ENCODE measurements at regions not wholly inside any gene's neighbourhood (a gene's known extent, or its start where the extent isn't known, plus 50 kb on each side); places are given as distances from the start of the nearest gene placed in this dataset.
"Not testable (repeated sequence)": the region's sequence is repeated elsewhere in the genome, so short reads cannot be mapped to it uniquely, and the experiment has no call there.

GRCh38 chr14:106179761-106180160 lies 653.4 kb downstream of the TMEM121 start:
- Histone ChIP-seq H3K4me3 (no peak overlapping the region), H3K9me3 (no peaks in the 10 kb centered on the region), H3K36me3 (ENCODE audit: low read depth, missing control alignments) (no peaks in the 10 kb centered on the region), H3K27ac (no peak overlapping the region), H3K27me3 (no peaks in the 10 kb centered on the region), H3K4me1 (no peaks in the 10 kb centered on the region)
- DNase-seq = no peak
- 45 to 47% methylated on average over 2 of the region's 2 CpGs for WGBS, 2 donors
- TF ChIP-seq, protein P1, sequence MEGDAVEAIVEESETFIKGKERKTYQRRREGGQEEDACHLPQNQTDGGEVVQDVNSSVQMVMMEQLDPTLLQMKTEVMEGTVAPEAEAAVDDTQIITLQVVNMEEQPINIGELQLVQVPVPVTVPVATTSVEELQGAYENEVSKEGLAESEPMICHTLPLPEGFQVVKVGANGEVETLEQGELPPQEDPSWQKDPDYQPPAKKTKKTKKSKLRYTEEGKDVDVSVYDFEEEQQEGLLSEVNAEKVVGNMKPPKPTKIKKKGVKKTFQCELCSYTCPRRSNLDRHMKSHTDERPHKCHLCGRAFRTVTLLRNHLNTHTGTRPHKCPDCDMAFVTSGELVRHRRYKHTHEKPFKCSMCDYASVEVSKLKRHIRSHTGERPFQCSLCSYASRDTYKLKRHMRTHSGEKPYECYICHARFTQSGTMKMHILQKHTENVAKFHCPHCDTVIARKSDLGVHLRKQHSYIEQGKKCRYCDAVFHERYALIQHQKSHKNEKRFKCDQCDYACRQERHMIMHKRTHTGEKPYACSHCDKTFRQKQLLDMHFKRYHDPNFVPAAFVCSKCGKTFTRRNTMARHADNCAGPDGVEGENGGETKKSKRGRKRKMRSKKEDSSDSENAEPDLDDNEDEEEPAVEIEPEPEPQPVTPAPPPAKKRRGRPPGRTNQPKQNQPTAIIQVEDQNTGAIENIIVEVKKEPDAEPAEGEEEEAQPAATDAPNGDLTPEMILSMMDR (IDR thresholded peaks at IDR 0.05) = no peak
- TF ChIP-seq POLR2A (IDR thresholded peaks at IDR 0.05) = no peak
- intact Hi-C loops (cut with DNase I; ENCODE audit: low total_unique reads) = no loop called here

- DNase-seq; H3K4me1 ChIP-seq; H3K27ac ChIP-seq; H3K4me3 ChIP-seq; H3K27me3 ChIP-seq; intact Hi-C loops (cut with DNase I; ENCODE audit: low total_unique reads); H3K36me3 ChIP-seq (ENCODE audit: low read depth, missing control alignments); H3K9me3 ChIP-seq: not testable (repeated sequence)
- 68 to 72% methylated on average over 6 to 8 of the region's 8 CpGs for WGBS, 2 donors
These were observed 658.4 kb downstream of the TMEM121 start for GRCh38 chr14:106184771-106185170.

DNA sequence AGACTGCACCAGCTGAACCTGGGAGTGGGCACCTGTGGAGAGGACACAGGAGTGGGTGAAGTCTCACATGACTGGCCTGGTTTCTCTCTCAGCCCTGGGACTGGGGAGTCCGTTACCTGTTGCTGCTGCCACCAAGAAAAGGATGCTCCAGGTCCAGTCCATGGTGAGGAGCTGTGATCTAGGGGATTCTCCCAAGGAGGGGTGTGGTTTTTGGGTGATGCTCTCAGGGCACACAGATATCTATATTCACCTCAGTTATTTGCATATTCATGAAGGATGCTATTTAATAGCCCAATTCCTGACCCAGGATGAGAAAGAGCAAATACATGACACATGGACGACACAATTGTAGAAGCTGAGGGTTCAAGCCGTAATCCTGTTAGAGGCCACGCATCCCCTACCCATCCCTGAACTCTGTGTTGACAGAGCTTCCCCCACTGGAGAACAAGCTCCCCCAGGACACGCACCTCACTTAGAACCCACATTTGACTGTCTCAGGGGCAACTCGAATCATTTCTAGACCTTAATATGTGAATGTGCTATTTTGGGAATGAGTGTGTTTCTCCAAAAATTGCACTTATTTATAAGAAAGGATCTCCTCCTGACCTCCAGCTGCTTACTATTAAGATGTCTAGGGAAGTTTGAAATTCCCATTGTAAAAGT lies 658.9 kb downstream of the TMEM121 start:
- H3K4me1 ChIP-seq; intact Hi-C loops (cut with DNase I; ENCODE audit: low total_unique reads); H3K27me3 ChIP-seq; H3K9me3 ChIP-seq; H3K27ac ChIP-seq; H3K4me3 ChIP-seq; DNase-seq; H3K36me3 ChIP-seq (ENCODE audit: low read depth, missing control alignments): not testable (repeated sequence)
- 81 to 88% methylated on average over 5 to 6 of the region's 6 CpGs for WGBS, 2 donors

DNA sequence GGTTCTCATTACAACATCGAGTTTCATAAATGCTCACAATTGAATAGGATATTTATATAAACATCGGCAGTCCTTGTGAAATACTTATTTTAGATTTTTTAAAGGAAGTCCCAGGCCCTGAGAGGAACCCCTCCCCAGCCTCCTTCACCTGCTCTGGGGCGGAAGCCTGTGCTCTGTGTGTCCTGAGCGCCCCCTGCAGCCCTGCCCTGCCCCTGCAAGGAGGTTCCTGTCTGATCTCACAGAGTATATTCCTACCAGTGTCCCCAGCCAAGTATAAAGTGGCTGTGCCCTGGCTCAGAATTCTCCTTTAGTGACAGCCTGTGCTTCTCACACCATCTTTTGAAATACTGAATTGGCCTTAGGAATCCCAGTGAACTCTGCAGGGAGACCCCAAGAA lies 659.5 kb downstream of the TMEM121 start:
- DNase-seq = no peak
- intact Hi-C loops (cut with DNase I; ENCODE audit: low total_unique reads) = no loop called here
- no peaks in the 10 kb centered on the region for H3K9me3 ChIP-seq

DNA sequence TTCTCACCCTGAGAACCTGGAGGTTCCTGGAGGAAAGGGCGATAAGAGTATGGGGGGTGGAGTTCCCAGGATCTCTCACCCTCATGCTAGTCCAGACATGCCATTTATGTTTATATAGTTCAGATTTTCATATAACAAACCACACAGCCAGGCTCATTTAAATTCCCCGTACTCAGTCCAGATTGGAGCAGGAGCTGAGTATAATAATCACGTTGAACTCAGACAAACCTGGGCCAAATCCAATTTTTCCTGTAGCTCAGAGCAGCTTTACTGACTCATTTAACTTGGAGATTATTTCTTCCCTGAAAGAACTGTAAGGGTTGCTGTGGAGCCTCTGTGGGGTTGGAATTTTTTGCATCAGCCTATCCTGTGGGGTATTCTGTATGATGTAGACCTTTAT lies 660.8 kb downstream of the TMEM121 start:
- H3K27ac ChIP-seq = no peak overlapping the region
- 49% methylated on average over 3 of the region's 3 CpGs for WGBS, 2 donors
- H3K36me3 ChIP-seq (ENCODE audit: low read depth, missing control alignments) = no peaks in the 10 kb centered on the region
- intact Hi-C loops (cut with DNase I; ENCODE audit: low total_unique reads) = no loop called here
- TF ChIP-seq POLR2A (IDR thresholded peaks at IDR 0.05) = no peak
- TF ChIP-seq, protein P1 (IDR thresholded peaks at IDR 0.05) = no peak
- no peak overlapping the region for H3K4me3 ChIP-seq
- H3K27me3 ChIP-seq = no peaks in the 10 kb centered on the region
- no peaks in the 10 kb centered on the region for H3K9me3 ChIP-seq
- no peak for DNase-seq
- H3K4me1 ChIP-seq = no peaks in the 10 kb centered on the region

More for the DNA sequence above, 659.5 kb downstream of the TMEM121 start:
- no peaks in the 10 kb centered on the region for H3K36me3 ChIP-seq (ENCODE audit: low read depth, missing control alignments)
- no peak overlapping the region for H3K27ac ChIP-seq
- no peaks in the 10 kb centered on the region for H3K4me1 ChIP-seq
- no peak overlapping the region for H3K4me3 ChIP-seq
- no peaks in the 10 kb centered on the region for H3K27me3 ChIP-seq
- 53 to 65% methylated on average over 3 to 4 of the region's 4 CpGs for WGBS, 2 donors
- TF ChIP-seq POLR2A (IDR thresholded peaks at IDR 0.05) = no peak
- TF ChIP-seq, protein P1 (IDR thresholded peaks at IDR 0.05) = no peak

GRCh38 chr14:106192701-106193100 lies 666.3 kb downstream of the TMEM121 start:
- H3K4me1 ChIP-seq; H3K36me3 ChIP-seq (ENCODE audit: low read depth, missing control alignments); H3K27ac ChIP-seq; H3K27me3 ChIP-seq; H3K4me3 ChIP-seq; intact Hi-C loops (cut with DNase I; ENCODE audit: low total_unique reads); H3K9me3 ChIP-seq; DNase-seq: not testable (repeated sequence)

Data from testis (tissue), 2 donors.